ENCODE measurements at regions not wholly inside any gene's neighbourhood (a gene's known extent, or its start where the extent isn't known, plus 50 kb on each side); places are given as distances from the start of the nearest gene placed in this dataset.
A peak's percentile ranks its signal among the peaks of the same experiment; 100 is the strongest.
"Not testable (repeated sequence)": the region's sequence is repeated elsewhere in the genome, so short reads cannot be mapped to it uniquely, and the experiment has no call there.

DNA sequence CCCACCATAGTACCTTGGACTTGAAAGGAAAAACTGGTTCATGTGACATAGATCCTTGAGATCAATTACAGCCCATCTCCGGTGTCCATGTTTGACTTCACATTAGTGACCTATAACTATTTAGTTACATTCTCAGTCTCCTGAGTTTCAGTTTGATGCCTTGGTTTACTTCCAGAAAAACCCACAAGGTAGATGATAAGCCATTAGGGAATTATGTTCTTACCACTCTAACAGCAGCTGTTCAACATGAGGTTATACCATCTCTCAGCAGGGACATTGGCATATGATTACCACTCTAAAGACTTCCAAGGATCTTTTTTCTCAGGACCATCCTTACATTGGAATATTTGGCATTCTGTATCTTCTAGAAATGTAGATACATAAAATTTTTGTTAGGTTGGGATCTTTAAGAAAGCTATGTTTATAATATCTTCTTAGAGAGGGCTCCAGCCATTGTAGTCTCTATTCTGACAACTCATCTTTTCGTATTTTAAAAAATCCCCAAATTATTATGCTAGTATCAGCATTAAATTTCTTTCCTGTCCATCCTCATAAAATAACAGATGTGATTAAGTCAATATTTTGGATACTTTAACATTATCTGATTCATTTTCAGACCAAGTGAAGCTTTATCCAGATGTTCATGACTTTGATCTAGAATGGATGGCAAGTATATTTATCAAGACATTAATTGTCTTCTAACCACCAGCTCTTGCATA, 258.9 kb downstream of the RDH14 start:
- no peak for DNase-seq

- DNase-seq, result no peak
Observed at GRCh38 chr2:18299423-18300212, 260.8 kb downstream of the RDH14 start.

DNA sequence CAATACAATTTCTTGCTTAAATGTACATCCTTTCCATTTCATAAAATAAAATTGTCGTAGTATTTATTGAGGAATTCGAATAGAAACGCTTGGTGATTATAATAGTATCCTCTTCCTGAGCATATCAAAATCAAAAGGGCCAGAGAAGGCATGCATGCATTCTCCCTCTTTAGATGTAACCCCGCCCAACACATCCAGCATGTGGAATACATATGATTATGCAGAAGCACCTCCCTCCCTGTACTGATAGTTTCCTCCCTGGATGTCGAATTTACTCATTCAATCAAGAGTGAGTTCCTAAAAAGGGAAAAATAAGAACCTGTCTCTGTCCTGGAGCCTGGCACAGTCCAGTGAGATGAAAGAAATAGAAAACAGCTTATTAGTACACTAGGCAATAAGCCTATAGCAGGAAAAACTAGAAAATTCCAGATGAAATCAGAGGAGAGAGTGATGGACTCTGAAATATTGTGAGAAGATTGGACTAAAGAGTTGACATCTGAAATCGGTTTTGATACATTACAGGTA, 262.9 kb downstream of the RDH14 start:
- DNase-seq, result no peak

- DNase-seq, result no peak
Observed at GRCh38 chr2:18290386-18290785, 270.1 kb downstream of the RDH14 start.

- DNase-seq, result no peak
Observed at GRCh38 chr2:18286897-18287296, 273.6 kb downstream of the RDH14 start.

- DNase-seq, result no peak
Observed at GRCh38 chr2:18284331-18284730, 276.1 kb downstream of the RDH14 start.

GRCh38 chr2:18282026-18282425, 278.4 kb downstream of the RDH14 start:
- DNase-seq, result no peak

DNA sequence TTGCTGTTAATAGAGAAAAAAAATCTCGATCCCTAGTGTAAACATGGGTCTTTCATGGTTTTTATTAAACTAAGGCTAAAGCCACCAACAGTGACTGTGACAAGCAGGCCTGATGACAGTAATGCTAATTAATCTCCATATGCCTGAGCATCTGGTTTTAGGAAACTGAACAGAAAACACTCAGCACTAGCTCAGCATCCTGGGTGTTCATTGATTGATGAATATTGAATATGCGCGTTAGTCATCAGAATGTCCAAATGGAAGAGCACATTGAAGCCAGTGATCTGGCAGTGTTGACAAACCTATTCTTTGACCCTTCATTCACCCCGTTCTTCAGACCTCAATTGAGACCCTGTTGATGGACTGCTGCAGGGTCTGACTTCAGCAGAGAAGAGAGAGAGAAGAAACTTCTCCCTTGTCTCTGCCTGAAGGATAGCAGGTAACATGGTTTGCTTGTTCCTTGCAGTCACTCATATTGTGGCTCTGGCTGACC, 283.8 kb downstream of the RDH14 start:
- DNase-seq, result peak; percentile 29

- no peak for DNase-seq
Observed at GRCh38 chr2:18273205-18273604, 287.2 kb downstream of the RDH14 start.

GRCh38 chr2:18272148-18272494, 288.3 kb downstream of the RDH14 start:
- DNase-seq, result no peak

DNA sequence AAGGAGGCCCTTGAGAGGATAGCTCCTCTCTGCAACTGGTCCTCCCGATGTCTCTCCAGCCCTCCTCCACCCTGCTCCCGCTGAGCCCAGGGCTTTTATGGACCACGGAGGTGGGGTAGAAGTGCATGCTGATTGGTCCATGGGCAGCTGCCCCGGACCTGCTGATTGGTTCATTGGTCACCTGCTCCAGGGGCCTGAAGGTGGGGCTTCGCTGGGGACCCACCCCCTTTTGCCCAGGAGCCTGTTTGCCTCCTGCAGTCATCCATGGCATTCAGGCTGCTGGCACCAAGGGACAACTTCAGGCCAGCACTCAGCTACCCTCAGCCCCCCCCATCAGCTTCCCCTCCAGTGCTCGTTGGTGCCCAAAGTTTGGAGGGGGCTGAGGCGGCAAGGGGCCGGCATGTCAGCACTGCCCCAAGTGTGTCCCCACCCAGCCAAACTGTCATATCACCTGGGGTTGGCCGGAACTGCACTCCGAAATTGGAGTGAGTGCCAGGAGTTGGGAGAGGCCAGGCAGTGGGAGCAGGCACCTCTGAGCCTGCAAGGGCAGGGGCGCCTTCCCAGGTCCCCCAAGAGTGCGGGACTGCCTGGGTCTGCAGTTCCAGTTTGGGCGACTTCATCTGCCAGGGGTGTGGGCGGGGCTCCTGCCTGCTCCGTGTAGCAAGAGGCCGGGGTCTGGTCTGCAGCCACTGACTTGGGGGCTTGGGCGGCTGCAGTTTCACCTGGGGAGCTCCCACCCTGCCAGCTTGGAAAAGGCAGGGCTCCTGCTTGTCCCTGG, 288.9 kb downstream of the RDH14 start:
- DNase-seq, result no peak

- peak; percentile 69 for DNase-seq
Observed at GRCh38 chr2:18268400-18268799, 292.1 kb downstream of the RDH14 start.

- no peak for DNase-seq
Observed at GRCh38 chr2:18267501-18267900, 293.0 kb downstream of the RDH14 start.

- not testable (repeated sequence) for DNase-seq
Observed at GRCh38 chr2:18266699-18267098, 293.8 kb downstream of the RDH14 start.

- no peak for DNase-seq
Observed at GRCh38 chr2:18265614-18266586, 294.6 kb downstream of the RDH14 start.

DNA sequence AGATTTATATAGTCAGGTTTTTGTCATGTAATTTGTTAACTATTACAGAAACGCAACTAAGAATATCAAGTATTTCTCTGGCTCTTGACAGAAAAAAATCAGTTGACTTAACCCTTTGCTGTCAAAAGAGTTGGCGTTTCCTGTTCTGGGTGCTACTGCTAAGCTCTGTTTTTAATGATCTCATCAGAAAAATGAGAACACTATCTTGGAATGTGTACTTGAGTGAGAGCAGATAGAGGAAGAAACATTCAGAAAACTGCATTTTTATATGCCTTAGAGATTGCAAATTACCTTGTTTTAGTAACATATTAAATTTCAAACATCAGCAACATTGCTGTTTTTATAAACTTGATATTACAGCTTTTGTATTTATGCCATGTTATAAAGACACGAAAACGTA, 297.9 kb downstream of the RDH14 start:
- no peak for DNase-seq

DNA sequence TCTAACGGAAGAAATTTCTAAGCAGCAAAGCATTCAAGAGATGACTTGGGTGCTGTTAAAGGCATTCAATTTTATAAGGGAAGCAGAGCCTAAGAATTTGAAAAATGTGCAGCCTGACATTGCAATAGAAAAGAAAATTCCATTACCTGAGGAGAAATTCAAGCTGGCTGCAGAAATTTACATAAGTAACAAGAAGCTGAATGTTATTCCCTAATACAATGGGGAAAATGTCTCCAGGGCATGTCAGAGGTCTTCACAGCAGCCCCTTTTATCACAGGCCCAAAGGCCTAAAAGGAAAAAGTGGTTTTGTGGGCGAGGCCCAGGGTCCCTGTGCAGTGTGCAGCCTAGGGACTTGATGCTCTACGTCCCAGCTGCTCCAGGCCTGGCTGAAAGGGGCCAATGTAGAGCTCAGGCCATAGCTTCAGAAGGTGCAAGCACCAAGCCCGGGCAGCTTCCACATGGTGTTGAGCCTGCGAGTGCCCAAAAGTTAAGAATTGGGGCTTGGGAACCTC, 306.7 kb downstream of the RDH14 start:
- no peak for DNase-seq

- peak; percentile 24 for DNase-seq
Observed at GRCh38 chr2:18251486-18251885, 309.0 kb downstream of the RDH14 start.

GRCh38 chr2:18247282-18248110, 313.0 kb downstream of the RDH14 start:
- no peak for DNase-seq

DNA sequence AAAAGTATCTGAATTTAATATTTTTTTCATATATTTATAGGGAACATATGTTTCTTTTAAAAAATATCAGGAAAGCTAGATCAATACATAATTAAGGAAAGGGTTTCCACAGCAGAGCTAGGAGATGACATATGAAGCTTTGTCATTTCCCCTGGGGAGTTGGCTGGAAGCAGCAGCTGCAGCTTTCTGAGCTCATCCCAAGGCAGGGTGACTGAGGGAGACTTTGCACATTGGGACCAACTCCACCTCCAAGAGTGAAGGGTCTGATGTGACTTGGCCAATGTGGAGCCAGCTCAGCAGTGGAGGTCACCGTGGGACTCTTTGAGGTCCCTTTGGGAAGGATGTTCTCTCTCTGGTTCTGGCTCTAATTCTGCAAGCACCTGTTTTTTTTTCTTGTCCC, 315.1 kb downstream of the RDH14 start:
- DNase-seq, result peak; percentile 78

- peak; percentile 94 for DNase-seq
Observed at GRCh38 chr2:18244845-18245244, 315.6 kb downstream of the RDH14 start.

Measured in NCI-H524 treated with DMSO at 0.1 percent for 48 hours (cell line).